Neutrophil (primary cell): ENCODE measurements at regions not wholly inside any gene's neighbourhood (a gene's known extent, or its start where the extent isn't known, plus 50 kb on each side); places are given as distances from the start of the nearest gene placed in this dataset.

Experiments used
- H3K27ac ChIP-seq: fragments of 200-600 bp; sonication (generic); 2 replicates; pipeline ENCODE4 v1.5.1; 2016; ENCODE audit warnings: mild to moderate bottlenecking, moderate library complexity
- H3K27me3 ChIP-seq: fragments of 200-600 bp; sonication (generic); 2 replicates; pipeline ENCODE4 v1.6.0; 2016; ENCODE audit warnings: mild to moderate bottlenecking
- H3K36me3 ChIP-seq: fragments of 200-600 bp; sonication (generic); 2 replicates; pipeline ENCODE4 v1.5.1; 2017
- H3K4me1 ChIP-seq, 2 experiments: fragments of 200-600 bp in 1 of 2; sonication (generic) in 1 of 2; 1 replicate in 1 of 2; 2 replicates in 1 of 2; pipeline versions ENCODE4 v1.5.1 to v1.6.1; 2013 to 2016; ENCODE audit warnings: low read depth in 1 of 2, low read length in 1 of 2, mild to moderate bottlenecking in 1 of 2, moderate library complexity in 1 of 2; ENCODE audit not compliant: control insufficient read depth in 1 of 2, insufficient read depth in 1 of 2
- H3K4me3 ChIP-seq, 2 experiments: fragments of 200-600 bp in 1 of 2; sonication (generic) in 1 of 2; 1 replicate in 1 of 2; 2 replicates in 1 of 2; pipeline ENCODE4 v1.5.1; 2013 to 2016; ENCODE audit warnings: low read depth in 1 of 2, low read length in 1 of 2, mild to moderate bottlenecking in 1 of 2, moderate library complexity in 1 of 2
- H3K9me3 ChIP-seq: fragments of 200-600 bp; sonication (generic); 2 replicates; pipeline ENCODE4 v1.5.1; 2016
- CTCF ChIP-seq: fragments of 200-600 bp; sonication (generic); IDR thresholded peaks from 2 replicates; pipeline ENCODE4 v1.5.1; 2016; ENCODE audit warnings: antibody characterized with exemption

GRCh38 chr18:78859686-78860085 lies 119.9 kb upstream of the SALL3 start:
- TF ChIP-seq CTCF: no peak
- Histone ChIP-seq H3K36me3 (no peaks in the 10 kb centered on the region), H3K4me1 (no peaks in the 10 kb centered on the region), H3K9me3 (no peaks in the 10 kb centered on the region), H3K27ac (no peak overlapping the region), H3K4me3 (no peak overlapping the region), H3K27me3 (no peaks in the 10 kb centered on the region)

- Histone ChIP-seq H3K9me3 (no peaks in the 10 kb centered on the region), H3K4me1 (no peaks in the 10 kb centered on the region), H3K27me3 (no peaks in the 10 kb centered on the region), H3K4me3 (no peak overlapping the region), H3K36me3 (no peaks in the 10 kb centered on the region), H3K27ac (no peak overlapping the region)
- no peak for TF ChIP-seq CTCF
Measured at GRCh38 chr18:78860117-78860516, 119.5 kb upstream of the SALL3 start.

- Histone ChIP-seq H3K27ac (no peak overlapping the region), H3K36me3 (no peaks in the 10 kb centered on the region), H3K27me3 (no peaks in the 10 kb centered on the region), H3K9me3 (no peaks in the 10 kb centered on the region), H3K4me1 (no peaks in the 10 kb centered on the region), H3K4me3 (no peak overlapping the region)
- TF ChIP-seq CTCF: no peak
Measured at GRCh38 chr18:78861116-78861515, 118.5 kb upstream of the SALL3 start.

GRCh38 chr18:78861706-78862105 lies 117.9 kb upstream of the SALL3 start:
- Histone ChIP-seq H3K27ac (no peak overlapping the region), H3K9me3 (no peaks in the 10 kb centered on the region)

GRCh38 chr18:78862395-78862794 lies 117.2 kb upstream of the SALL3 start:
- Histone ChIP-seq H3K27ac (no peak overlapping the region), H3K36me3 (no peaks in the 10 kb centered on the region), H3K4me1 (no peaks in the 10 kb centered on the region), H3K9me3 (no peaks in the 10 kb centered on the region), H3K4me3 (no peak overlapping the region), H3K27me3 (peaks cover 4% of the 10 kb centered on the region)
- TF ChIP-seq CTCF: no peak

More at GRCh38 chr18:78861706-78862105, 117.9 kb upstream of the SALL3 start:
- Histone ChIP-seq H3K27me3 (no peaks in the 10 kb centered on the region), H3K4me3 (no peak overlapping the region), H3K4me1 (no peaks in the 10 kb centered on the region), H3K36me3 (no peaks in the 10 kb centered on the region)
- no peak for TF ChIP-seq CTCF

- Histone ChIP-seq H3K27me3 (peaks cover 11% of the 10 kb centered on the region), H3K27ac (no peak overlapping the region), H3K4me1 (no peaks in the 10 kb centered on the region), H3K9me3 (no peaks in the 10 kb centered on the region), H3K4me3 (no peak overlapping the region), H3K36me3 (no peaks in the 10 kb centered on the region)
- no peak for TF ChIP-seq CTCF
Measured at GRCh38 chr18:78865056-78865598, 114.5 kb upstream of the SALL3 start.
